OCI-LY7 (cell line): ENCODE measurements at regions not wholly inside any gene's neighbourhood (a gene's known extent, or its start where the extent isn't known, plus 50 kb on each side); places are given as distances from the start of the nearest gene placed in this dataset.

Experiments used
- EZH2phosphoT487 ChIP-seq: fragments of 200-600 bp; sonication (generic); IDR thresholded peaks from 2 replicates; pipeline ENCODE4 v1.6.1; 2018; ENCODE audit warnings: low read depth, borderline replicate concordance, mild to moderate bottlenecking, mixed run types, antibody characterized with exemption, low read length, moderate library complexity, mixed read lengths
- TF ChIP-seq, protein P1 (sequence below): fragments of 200-600 bp; sonication (generic); conservative IDR thresholded peaks from 2 replicates; pipeline ENCODE4 v1.5.1; 2014; ENCODE audit warnings: mild to moderate bottlenecking, antibody characterized with exemption, low read length, moderate library complexity, mixed read lengths

DNA sequence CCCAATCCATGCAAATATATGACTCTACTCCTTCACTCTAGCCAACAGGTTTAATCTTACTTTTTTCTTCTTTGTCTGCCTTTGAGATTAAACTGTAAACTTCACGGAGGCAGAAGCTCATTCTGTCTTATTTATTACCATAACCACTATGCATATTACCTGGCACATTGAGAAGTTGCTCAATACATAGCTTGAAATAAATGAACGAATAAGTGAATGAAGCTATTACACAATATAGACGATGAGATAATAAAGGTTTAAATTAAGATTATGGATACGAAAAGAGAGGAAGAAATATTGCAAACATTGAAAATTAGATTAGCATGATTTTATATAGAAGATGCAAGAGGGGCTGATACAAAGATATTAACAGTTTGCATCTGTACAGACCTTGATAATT, 385.1 kb downstream of the LTN1 start:
- TF ChIP-seq, protein P1, sequence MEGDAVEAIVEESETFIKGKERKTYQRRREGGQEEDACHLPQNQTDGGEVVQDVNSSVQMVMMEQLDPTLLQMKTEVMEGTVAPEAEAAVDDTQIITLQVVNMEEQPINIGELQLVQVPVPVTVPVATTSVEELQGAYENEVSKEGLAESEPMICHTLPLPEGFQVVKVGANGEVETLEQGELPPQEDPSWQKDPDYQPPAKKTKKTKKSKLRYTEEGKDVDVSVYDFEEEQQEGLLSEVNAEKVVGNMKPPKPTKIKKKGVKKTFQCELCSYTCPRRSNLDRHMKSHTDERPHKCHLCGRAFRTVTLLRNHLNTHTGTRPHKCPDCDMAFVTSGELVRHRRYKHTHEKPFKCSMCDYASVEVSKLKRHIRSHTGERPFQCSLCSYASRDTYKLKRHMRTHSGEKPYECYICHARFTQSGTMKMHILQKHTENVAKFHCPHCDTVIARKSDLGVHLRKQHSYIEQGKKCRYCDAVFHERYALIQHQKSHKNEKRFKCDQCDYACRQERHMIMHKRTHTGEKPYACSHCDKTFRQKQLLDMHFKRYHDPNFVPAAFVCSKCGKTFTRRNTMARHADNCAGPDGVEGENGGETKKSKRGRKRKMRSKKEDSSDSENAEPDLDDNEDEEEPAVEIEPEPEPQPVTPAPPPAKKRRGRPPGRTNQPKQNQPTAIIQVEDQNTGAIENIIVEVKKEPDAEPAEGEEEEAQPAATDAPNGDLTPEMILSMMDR: no peak
- TF ChIP-seq EZH2phosphoT487: no peak
